Spleen (tissue), 7 donors: ENCODE measurements at regions not wholly inside any gene's neighbourhood (a gene's known extent, or its start where the extent isn't known, plus 50 kb on each side); places are given as distances from the start of the nearest gene placed in this dataset.

Experiments used
- CTCF ChIP-seq, 11 experiments: fragments of 200-600 bp in 7 of 11; fragments of 450-650 bp in 4 of 11; sonication (generic) in 4 of 11; IDR thresholded peaks in 8 of 11; conservative IDR thresholded peaks in 3 of 11; 1 replicate in 7 of 11; 2 replicates in 4 of 11; pipeline versions ENCODE4 v1.4.0 to v1.8.0; 2016 to 2021; ENCODE audit warnings: antibody characterized with exemption in 11 of 11, inconsistent platforms in 4 of 11, mild to moderate bottlenecking in 1 of 11
- POLR2A ChIP-seq, 3 donors: fragments of 450-650 bp; IDR thresholded peaks; one replicate each; pipeline ENCODE4 v1.5.1; 2017; ENCODE audit warnings: antibody characterized with exemption in 3 of 3, mild to moderate bottlenecking in 1 of 3
- POLR2AphosphoS5 ChIP-seq, 3 donors: sonication (generic); formaldehyde crosslinking; IDR thresholded peaks; one replicate each; pipeline ENCODE4 v1.5.1; 2017; ENCODE audit warnings: antibody characterized with exemption in 3 of 3
- donor health status: DM: no; HTN: no; CAD: no; lungs with moderate emphysema.
- donor health status: DM: no; HTN: no; CAD: no.
- donor health status: DM: no; HTN: no; CAD: no.

- no peak for TF ChIP-seq CTCF (IDR thresholded peaks at IDR 0.05 in 8 of 11, conservative IDR thresholded peaks at IDR 0.05 in 3 of 11)
- no peak for TF ChIP-seq POLR2A (IDR thresholded peaks at IDR 0.05)
- no peak for TF ChIP-seq POLR2AphosphoS5 (IDR thresholded peaks at IDR 0.05)
Measured at GRCh38 chr15:69629631-69630161, 177.1 kb downstream of the RPLP1 start.
